ENCODE measurements at regions not wholly inside any gene's neighbourhood (a gene's known extent, or its start where the extent isn't known, plus 50 kb on each side); places are given as distances from the start of the nearest gene placed in this dataset.

DNA sequence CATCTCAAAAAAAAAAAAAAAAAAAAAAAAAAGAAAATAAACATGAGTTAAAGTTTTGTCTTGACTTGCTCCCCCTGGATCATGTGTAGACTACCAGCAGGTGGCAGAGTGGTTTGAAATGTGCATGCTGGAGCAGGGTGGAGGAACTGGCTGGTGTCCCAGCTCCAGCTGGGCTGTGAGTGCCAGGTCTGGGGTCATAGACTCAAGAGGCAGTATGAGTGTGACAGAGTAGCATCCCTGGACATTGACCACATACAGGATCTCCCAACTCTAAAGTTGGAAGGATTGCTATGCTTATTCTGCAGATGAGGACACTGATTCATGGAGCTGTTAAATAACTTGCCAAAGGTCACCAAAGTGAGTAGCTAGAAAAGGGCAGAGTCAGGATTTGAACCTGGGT is 198.0 kb upstream of the MPHOSPH6 start:
- 0 out of 2 replicates have a peak, but pooled peaks have one; percentile 25 for TF ChIP-seq CTCF (conservative IDR thresholded peaks at IDR 0.05; ENCODE audit: low read depth, low read length)
- no peak for TF ChIP-seq POLR2A (IDR thresholded peaks at IDR 0.05; ENCODE audit: low read depth, low read length)
- no peak for TF ChIP-seq ELK1 (IDR thresholded peaks at IDR 0.05; ENCODE audit: borderline replicate concordance, low read depth, low read length)
- no peak for TF ChIP-seq MAFK (IDR thresholded peaks at IDR 0.05; ENCODE audit: low read depth, low read length)
- no peak for TF ChIP-seq BHLHE40 (IDR thresholded peaks at IDR 0.05; ENCODE audit: low read depth, low read length)
- TF ChIP-seq USF2 (IDR thresholded peaks at IDR 0.05; ENCODE audit: low read depth, low read length), result no peak
- TF ChIP-seq SMC3 (IDR thresholded peaks at IDR 0.05; ENCODE audit: low read depth, low read length), result peak; percentile 31
- no peak for TF ChIP-seq MXI1 (IDR thresholded peaks at IDR 0.05; ENCODE audit: borderline replicate concordance, low read depth, low read length)
- TF ChIP-seq RFX5 (IDR thresholded peaks at IDR 0.05; ENCODE audit: low read depth, low read length), result no peak
- no peak for TF ChIP-seq CHD1 (IDR thresholded peaks at IDR 0.05; ENCODE audit: low read depth, low read length)
- no peak for TF ChIP-seq NFE2L2 (IDR thresholded peaks at IDR 0.05; ENCODE audit: low read depth, low read length)
- peak; percentile 34 for TF ChIP-seq RAD21 (IDR thresholded peaks at IDR 0.05; ENCODE audit: low read length)
- TF ChIP-seq CEBPB (IDR thresholded peaks at IDR 0.05; ENCODE audit: low read depth, low read length), result no peak
- TF ChIP-seq FOS (IDR thresholded peaks at IDR 0.05; ENCODE audit: low read depth, low read length), result no peak
